ENCODE measurements at regions not wholly inside any gene's neighbourhood (a gene's known extent, or its start where the extent isn't known, plus 50 kb on each side); places are given as distances from the start of the nearest gene placed in this dataset.

DNA sequence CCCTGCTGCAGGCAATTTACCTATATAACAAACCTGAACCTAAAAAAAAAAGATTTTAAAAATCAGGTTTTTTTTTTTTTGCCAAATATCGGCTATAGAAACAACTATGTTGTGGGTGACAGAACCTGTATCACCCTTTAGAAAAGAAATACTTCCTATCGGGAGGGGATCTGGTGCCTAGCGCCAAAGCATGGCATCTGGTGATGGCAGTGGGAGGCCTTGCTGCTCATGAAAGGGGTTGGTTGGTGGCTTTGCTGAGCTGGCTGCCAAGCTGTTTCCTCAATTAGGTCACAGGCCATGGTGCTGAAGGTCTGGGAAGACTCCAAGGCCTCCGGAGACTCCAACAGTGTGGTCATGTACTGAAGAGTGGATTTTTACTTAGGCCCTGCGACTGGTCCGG lies 328.5 kb downstream of the KLF5 start:
- ATAC-seq (no peak), DNase-seq (ENCODE audit: low read depth, low spot score) (no peak)
- Histone ChIP-seq H3K36me3 (ENCODE audit: control insufficient read depth, insufficient read depth, low read length) (no peaks in the 10 kb centered on the region), H3K4me1 (ENCODE audit: control insufficient read depth, insufficient read depth, low read length) (no peaks in the 10 kb centered on the region), H3K4me3 (ENCODE audit: low read depth in 2 of 2, low read length in 2 of 2) (no peak overlapping the region), H3K9me3 (ENCODE audit: control insufficient read depth, insufficient read depth, low read depth, low read length) (no peaks in the 10 kb centered on the region), H3K27me3 (ENCODE audit: control insufficient read depth, insufficient read depth, low read length) (no peaks in the 10 kb centered on the region), H3K27ac (ENCODE audit: low read length) (no peak overlapping the region)
- intact Hi-C loops (cut with micrococcal nuclease; ENCODE audit: unreplicated experiment) (no loop called here), in situ Hi-C loops (cut with HindIII; ENCODE audit: low pct_unique_long_range_greater_than_20kb, low sequenced_read_pairs) (no loop called here)
- POLR2A ChIA-PET = no interaction called here
- BruUV-seq (replicated peaks) = no TSS peak
- TF ChIP-seq, protein P1, sequence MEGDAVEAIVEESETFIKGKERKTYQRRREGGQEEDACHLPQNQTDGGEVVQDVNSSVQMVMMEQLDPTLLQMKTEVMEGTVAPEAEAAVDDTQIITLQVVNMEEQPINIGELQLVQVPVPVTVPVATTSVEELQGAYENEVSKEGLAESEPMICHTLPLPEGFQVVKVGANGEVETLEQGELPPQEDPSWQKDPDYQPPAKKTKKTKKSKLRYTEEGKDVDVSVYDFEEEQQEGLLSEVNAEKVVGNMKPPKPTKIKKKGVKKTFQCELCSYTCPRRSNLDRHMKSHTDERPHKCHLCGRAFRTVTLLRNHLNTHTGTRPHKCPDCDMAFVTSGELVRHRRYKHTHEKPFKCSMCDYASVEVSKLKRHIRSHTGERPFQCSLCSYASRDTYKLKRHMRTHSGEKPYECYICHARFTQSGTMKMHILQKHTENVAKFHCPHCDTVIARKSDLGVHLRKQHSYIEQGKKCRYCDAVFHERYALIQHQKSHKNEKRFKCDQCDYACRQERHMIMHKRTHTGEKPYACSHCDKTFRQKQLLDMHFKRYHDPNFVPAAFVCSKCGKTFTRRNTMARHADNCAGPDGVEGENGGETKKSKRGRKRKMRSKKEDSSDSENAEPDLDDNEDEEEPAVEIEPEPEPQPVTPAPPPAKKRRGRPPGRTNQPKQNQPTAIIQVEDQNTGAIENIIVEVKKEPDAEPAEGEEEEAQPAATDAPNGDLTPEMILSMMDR (IDR thresholded peaks at IDR 0.05) = no peak
- TF ChIP-seq, protein P2, sequence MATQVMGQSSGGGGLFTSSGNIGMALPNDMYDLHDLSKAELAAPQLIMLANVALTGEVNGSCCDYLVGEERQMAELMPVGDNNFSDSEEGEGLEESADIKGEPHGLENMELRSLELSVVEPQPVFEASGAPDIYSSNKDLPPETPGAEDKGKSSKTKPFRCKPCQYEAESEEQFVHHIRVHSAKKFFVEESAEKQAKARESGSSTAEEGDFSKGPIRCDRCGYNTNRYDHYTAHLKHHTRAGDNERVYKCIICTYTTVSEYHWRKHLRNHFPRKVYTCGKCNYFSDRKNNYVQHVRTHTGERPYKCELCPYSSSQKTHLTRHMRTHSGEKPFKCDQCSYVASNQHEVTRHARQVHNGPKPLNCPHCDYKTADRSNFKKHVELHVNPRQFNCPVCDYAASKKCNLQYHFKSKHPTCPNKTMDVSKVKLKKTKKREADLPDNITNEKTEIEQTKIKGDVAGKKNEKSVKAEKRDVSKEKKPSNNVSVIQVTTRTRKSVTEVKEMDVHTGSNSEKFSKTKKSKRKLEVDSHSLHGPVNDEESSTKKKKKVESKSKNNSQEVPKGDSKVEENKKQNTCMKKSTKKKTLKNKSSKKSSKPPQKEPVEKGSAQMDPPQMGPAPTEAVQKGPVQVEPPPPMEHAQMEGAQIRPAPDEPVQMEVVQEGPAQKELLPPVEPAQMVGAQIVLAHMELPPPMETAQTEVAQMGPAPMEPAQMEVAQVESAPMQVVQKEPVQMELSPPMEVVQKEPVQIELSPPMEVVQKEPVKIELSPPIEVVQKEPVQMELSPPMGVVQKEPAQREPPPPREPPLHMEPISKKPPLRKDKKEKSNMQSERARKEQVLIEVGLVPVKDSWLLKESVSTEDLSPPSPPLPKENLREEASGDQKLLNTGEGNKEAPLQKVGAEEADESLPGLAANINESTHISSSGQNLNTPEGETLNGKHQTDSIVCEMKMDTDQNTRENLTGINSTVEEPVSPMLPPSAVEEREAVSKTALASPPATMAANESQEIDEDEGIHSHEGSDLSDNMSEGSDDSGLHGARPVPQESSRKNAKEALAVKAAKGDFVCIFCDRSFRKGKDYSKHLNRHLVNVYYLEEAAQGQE (IDR thresholded peaks at IDR 0.05; ENCODE audit: insufficient read depth in 1 of 2, low read depth in 2 of 2, low read length in 1 of 2) = no peak
- TF ChIP-seq TCF7L2 (IDR thresholded peaks at IDR 0.05; ENCODE audit: low read depth, low read length) (no peak), POLR2AphosphoS5 (IDR thresholded peaks at IDR 0.05; ENCODE audit: low read depth, low read length) (no peak), SIN3A (IDR thresholded peaks at IDR 0.05; ENCODE audit: borderline replicate concordance, insufficient read depth, low read depth, low read length) (no peak)
- CTCF ChIA-PET = no interaction called here

DNA sequence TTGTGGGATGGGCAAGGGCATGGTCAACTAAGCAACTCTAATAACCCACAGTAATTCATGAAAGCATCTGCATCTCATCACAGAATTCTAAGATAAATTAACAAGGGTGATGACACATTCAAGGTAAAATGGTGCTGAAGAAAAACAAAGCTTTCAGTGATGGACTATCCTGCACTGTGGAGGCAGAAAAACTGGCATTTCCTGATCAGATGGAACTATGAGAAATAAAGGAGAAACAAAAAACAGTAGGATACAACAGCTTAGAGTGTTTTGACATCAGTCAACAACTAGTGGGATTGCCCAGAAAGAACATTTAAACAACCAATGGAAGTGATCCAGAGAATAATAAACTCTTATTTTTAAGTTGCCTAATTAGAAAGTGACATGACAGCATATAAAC lies 327.0 kb downstream of the KLF5 start:
- no peaks in the 10 kb centered on the region for H3K9me3 ChIP-seq (ENCODE audit: control insufficient read depth, insufficient read depth, low read depth, low read length)
- POLR2A ChIA-PET = no interaction called here
- ATAC-seq (no peak), DNase-seq (ENCODE audit: low read depth, low spot score) (no peak)
- BruUV-seq (replicated peaks) = no TSS peak
- TF ChIP-seq TCF7L2 (IDR thresholded peaks at IDR 0.05; ENCODE audit: low read depth, low read length) = no peak
- TF ChIP-seq SIN3A (IDR thresholded peaks at IDR 0.05; ENCODE audit: borderline replicate concordance, insufficient read depth, low read depth, low read length) = no peak
- TF ChIP-seq POLR2AphosphoS5 (IDR thresholded peaks at IDR 0.05; ENCODE audit: low read depth, low read length) = no peak
- TF ChIP-seq, protein P2 (IDR thresholded peaks at IDR 0.05; ENCODE audit: insufficient read depth in 1 of 2, low read depth in 2 of 2, low read length in 1 of 2) = no peak
- TF ChIP-seq, protein P1 (IDR thresholded peaks at IDR 0.05) = no peak
- H3K4me1 ChIP-seq (ENCODE audit: control insufficient read depth, insufficient read depth, low read length) = no peaks in the 10 kb centered on the region
- intact Hi-C loops (cut with micrococcal nuclease; ENCODE audit: unreplicated experiment) (no loop called here), in situ Hi-C loops (cut with HindIII; ENCODE audit: low pct_unique_long_range_greater_than_20kb, low sequenced_read_pairs) (no loop called here)
- H3K27ac ChIP-seq (ENCODE audit: low read length) = no peak overlapping the region
- CTCF ChIA-PET = no interaction called here
- no peaks in the 10 kb centered on the region for H3K36me3 ChIP-seq (ENCODE audit: control insufficient read depth, insufficient read depth, low read length)
- no peak overlapping the region for H3K4me3 ChIP-seq (ENCODE audit: low read depth in 2 of 2, low read length in 2 of 2)
- H3K27me3 ChIP-seq (ENCODE audit: control insufficient read depth, insufficient read depth, low read length) = no peaks in the 10 kb centered on the region
